ENCODE measurements at regions not wholly inside any gene's neighbourhood (a gene's known extent, or its start where the extent isn't known, plus 50 kb on each side); places are given as distances from the start of the nearest gene placed in this dataset.
A peak's percentile ranks its signal among the peaks of the same experiment; 100 is the strongest.

GRCh38 chr14:98688446-98688845 lies 583.6 kb downstream of the BCL11B start:
- ATAC-seq = no peak

GRCh38 chr14:98689951-98690350 lies 582.0 kb downstream of the BCL11B start:
- ATAC-seq = no peak

- ATAC-seq = no peak
Observed at GRCh38 chr14:98692832-98693231, 579.2 kb downstream of the BCL11B start.

- ATAC-seq = no peak
Observed at GRCh38 chr14:98694541-98694940, 577.5 kb downstream of the BCL11B start.

- ATAC-seq = no peak
Observed at GRCh38 chr14:98695809-98696208, 576.2 kb downstream of the BCL11B start.

- ATAC-seq = no peak
Observed at GRCh38 chr14:98698341-98698740, 573.7 kb downstream of the BCL11B start.

- no peak for ATAC-seq
Observed at GRCh38 chr14:98700748-98701147, 571.2 kb downstream of the BCL11B start.

- no peak for ATAC-seq
Observed at GRCh38 chr14:98701377-98701776, 570.6 kb downstream of the BCL11B start.

- ATAC-seq = no peak
Observed at GRCh38 chr14:98704441-98704840, 567.6 kb downstream of the BCL11B start.

GRCh38 chr14:98705871-98706300 lies 566.1 kb downstream of the BCL11B start:
- peak; percentile 52 for ATAC-seq

GRCh38 chr14:98707522-98707921 lies 564.5 kb downstream of the BCL11B start:
- ATAC-seq = no peak

- ATAC-seq = no peak
Observed at GRCh38 chr14:98708555-98708954, 563.4 kb downstream of the BCL11B start.

GRCh38 chr14:98711453-98711852 lies 560.5 kb downstream of the BCL11B start:
- ATAC-seq = no peak

GRCh38 chr14:98714626-98715425 lies 557.2 kb downstream of the BCL11B start:
- no peak for ATAC-seq

- no peak for ATAC-seq
Observed at GRCh38 chr14:98716133-98716532, 555.9 kb downstream of the BCL11B start.

GRCh38 chr14:98721061-98721460 lies 550.9 kb downstream of the BCL11B start:
- no peak for ATAC-seq

GRCh38 chr14:98724734-98725133 lies 547.3 kb downstream of the BCL11B start:
- ATAC-seq = no peak

GRCh38 chr14:98725191-98725590 lies 546.8 kb downstream of the BCL11B start:
- no peak for ATAC-seq

- ATAC-seq = no peak
Observed at GRCh38 chr14:98725676-98726075, 546.3 kb downstream of the BCL11B start.

GRCh38 chr14:98726585-98727405 lies 545.2 kb downstream of the BCL11B start:
- no peak for ATAC-seq

GRCh38 chr14:98728024-98728423 lies 544.0 kb downstream of the BCL11B start:
- no peak for ATAC-seq

GRCh38 chr14:98728836-98729235 lies 543.2 kb downstream of the BCL11B start:
- ATAC-seq = no peak

GRCh38 chr14:98731286-98731685 lies 540.7 kb downstream of the BCL11B start:
- no peak for ATAC-seq

- ATAC-seq = no peak
Observed at GRCh38 chr14:98731701-98732100, 540.3 kb downstream of the BCL11B start.
